ENCODE measurements at regions not wholly inside any gene's neighbourhood (a gene's known extent, or its start where the extent isn't known, plus 50 kb on each side); places are given as distances from the start of the nearest gene placed in this dataset.

DNA sequence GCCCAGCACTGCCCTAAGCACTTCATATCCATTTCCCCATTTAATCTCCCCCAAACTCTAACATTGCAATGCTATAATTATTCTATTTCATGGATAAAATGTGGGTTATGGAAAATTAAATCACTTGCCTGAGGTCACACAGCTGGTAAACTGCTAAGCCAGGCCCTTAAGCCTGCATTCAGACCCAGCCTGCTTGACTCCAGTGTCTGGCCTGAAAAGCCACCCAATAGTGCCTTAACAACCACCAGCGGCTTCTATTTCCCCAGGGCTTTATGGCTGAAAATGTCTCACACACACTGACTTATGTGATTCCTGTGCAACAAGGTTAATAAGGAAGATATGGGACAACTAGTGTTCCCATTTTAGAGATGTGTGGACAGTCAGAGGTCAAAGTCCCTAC, 178.5 kb upstream of the SNX19 start:
- TF ChIP-seq, protein P1, sequence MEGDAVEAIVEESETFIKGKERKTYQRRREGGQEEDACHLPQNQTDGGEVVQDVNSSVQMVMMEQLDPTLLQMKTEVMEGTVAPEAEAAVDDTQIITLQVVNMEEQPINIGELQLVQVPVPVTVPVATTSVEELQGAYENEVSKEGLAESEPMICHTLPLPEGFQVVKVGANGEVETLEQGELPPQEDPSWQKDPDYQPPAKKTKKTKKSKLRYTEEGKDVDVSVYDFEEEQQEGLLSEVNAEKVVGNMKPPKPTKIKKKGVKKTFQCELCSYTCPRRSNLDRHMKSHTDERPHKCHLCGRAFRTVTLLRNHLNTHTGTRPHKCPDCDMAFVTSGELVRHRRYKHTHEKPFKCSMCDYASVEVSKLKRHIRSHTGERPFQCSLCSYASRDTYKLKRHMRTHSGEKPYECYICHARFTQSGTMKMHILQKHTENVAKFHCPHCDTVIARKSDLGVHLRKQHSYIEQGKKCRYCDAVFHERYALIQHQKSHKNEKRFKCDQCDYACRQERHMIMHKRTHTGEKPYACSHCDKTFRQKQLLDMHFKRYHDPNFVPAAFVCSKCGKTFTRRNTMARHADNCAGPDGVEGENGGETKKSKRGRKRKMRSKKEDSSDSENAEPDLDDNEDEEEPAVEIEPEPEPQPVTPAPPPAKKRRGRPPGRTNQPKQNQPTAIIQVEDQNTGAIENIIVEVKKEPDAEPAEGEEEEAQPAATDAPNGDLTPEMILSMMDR (IDR thresholded peaks at IDR 0.05; ENCODE audit: unreplicated experiment in 3 of 3), result no peak
- H3K4me3 Mint-ChIP-seq, result no peak overlapping the region
- H3K36me3 Mint-ChIP-seq (ENCODE audit: low read depth), result no peaks in the 10 kb centered on the region
- no peaks in the 10 kb centered on the region for H3K9me3 Mint-ChIP-seq
- no peak overlapping the region for H3K27ac Mint-ChIP-seq
- peaks cover 12% of the 10 kb centered on the region for H3K27me3 Mint-ChIP-seq (ENCODE audit: low read depth)
- no peaks in the 10 kb centered on the region for H3K4me1 Mint-ChIP-seq

DNA sequence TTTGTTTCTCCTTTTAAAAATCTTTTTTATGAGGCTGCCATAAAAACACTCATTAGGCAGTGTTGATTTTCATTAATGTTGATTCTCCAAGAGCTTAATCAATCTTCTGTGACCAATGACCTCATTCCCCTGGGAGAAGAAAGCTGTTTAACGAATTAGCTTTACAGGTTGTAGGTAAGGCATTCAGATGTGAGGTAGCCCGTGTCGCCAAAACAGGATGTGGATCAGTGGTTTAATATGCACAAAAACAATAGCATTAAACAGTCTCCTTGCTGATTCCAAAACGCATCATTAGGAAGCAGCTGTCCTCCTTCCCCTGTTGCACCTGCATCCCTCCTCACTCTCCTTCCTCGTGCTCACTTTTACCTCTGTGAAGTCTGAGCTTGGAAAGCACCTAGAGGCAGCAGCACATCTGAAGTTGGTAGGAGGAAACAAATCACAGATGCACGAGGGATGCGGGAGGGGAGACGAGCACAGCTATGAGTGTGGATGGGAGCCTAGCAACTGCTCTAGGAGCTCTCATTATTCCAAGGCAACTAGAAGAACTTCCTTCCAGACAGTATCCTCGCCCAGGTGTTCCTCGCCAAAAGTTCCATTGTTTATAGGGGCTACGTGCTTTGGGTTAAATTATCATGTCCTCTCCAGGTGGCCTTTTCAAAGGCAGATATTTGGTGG, 179.4 kb upstream of the SNX19 start:
- Mint-ChIP-seq H3K4me1 (no peaks in the 10 kb centered on the region), H3K27me3 (ENCODE audit: low read depth) (peaks cover 12% of the 10 kb centered on the region), H3K36me3 (ENCODE audit: low read depth) (no peaks in the 10 kb centered on the region), H3K9me3 (no peaks in the 10 kb centered on the region), H3K27ac (no peak overlapping the region), H3K4me3 (no peak overlapping the region)
- TF ChIP-seq, protein P1 (IDR thresholded peaks at IDR 0.05; ENCODE audit: unreplicated experiment in 3 of 3), result no peak

DNA sequence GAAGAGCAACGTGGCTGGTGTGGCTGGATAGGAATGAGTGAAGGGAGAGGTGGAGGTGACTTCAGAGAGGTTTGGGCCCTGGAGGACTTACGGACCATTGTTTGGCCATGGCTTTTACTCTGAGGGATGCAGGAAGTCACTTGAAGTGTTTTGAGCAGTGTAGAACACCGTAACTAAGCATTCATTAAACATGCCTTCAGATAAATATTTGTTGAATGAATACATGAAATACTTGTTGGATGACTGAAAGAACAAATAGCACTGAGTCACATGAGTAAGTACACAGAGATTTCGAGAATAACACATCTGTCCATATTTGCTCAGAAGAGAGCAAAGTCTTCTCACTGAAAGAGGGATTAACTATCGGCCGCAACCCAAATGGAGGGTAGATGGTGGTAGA, 182.7 kb upstream of the SNX19 start:
- Mint-ChIP-seq H3K9me3 (no peaks in the 10 kb centered on the region), H3K27ac (no peak overlapping the region), H3K4me1 (no peaks in the 10 kb centered on the region), H3K36me3 (ENCODE audit: low read depth) (no peaks in the 10 kb centered on the region), H3K4me3 (no peak overlapping the region), H3K27me3 (ENCODE audit: low read depth) (peaks cover 23% of the 10 kb centered on the region)
- TF ChIP-seq, protein P1 (IDR thresholded peaks at IDR 0.05; ENCODE audit: unreplicated experiment in 3 of 3), result no peak

DNA sequence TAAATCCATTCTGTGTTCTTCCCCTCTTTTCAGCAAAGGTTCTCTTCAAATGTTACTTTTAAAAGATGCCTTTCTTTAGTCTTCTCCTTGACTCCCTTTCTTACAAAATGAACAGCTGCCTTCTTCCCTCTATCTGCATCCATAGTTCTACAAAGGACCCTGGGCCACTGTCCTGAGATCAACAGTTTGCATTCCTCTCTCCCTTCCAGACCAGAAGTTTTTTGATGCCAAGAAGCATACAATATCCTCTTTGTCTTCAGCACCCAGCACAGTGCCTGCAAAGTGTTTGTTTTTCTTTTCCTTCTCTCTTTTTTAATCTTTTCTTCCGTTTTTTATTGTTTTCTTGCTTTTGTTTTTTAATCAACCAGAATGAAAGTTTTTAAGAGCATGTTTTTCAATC, 183.5 kb upstream of the SNX19 start:
- no peak overlapping the region for H3K27ac Mint-ChIP-seq
- TF ChIP-seq, protein P1 (IDR thresholded peaks at IDR 0.05; ENCODE audit: unreplicated experiment in 3 of 3), result no peak

DNA sequence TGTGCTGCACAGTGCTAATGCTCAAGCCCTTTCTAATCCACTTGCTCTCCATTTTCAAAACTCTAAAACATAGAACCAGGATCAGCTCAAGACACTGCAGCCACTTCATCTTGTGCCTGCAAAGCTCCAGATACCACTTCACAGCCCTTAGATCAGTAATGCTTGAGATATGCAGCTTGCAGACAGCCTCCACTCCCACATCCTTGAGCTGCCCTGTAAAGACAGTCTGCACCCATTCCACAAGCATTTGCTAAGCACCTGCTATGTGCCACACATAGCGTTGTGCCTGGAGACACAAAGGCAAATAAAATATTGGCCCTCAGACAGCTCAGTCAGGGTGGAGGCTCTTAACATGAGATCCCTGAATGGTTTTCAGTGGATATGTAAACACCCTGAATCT, 192.5 kb upstream of the SNX19 start:
- Mint-ChIP-seq H3K9me3 (no peaks in the 10 kb centered on the region), H3K27me3 (ENCODE audit: low read depth) (peaks cover 11% of the 10 kb centered on the region), H3K4me3 (no peak overlapping the region), H3K27ac (no peak overlapping the region), H3K4me1 (peaks cover 6% of the 10 kb centered on the region), H3K36me3 (ENCODE audit: low read depth) (no peaks in the 10 kb centered on the region)
- TF ChIP-seq, protein P1 (IDR thresholded peaks at IDR 0.05; ENCODE audit: unreplicated experiment in 3 of 3), result no peak

More for the DNA sequence above, 183.5 kb upstream of the SNX19 start:
- no peaks in the 10 kb centered on the region for H3K9me3 Mint-ChIP-seq
- H3K4me1 Mint-ChIP-seq, result no peaks in the 10 kb centered on the region
- H3K36me3 Mint-ChIP-seq (ENCODE audit: low read depth), result no peaks in the 10 kb centered on the region
- H3K4me3 Mint-ChIP-seq, result no peak overlapping the region
- peaks cover 23% of the 10 kb centered on the region for H3K27me3 Mint-ChIP-seq (ENCODE audit: low read depth)

DNA sequence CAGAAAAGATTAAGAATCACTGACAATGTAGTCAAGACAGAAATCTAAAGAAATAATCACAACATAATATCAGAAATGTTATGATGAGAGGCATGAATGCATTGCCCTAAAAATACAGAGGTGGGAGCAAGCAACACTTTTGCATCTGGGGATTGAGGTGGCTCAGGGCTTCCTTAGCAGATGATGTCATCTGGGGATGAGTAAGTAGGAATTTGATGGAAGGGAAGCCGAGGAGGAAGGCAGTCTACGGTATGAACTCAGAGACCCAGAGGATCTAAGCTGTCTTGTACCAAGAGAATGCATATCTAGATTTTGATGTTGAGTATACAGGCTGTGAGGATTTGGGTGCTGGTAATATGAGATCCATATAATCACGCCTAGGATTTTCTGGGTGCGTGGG, 193.0 kb upstream of the SNX19 start:
- no peaks in the 10 kb centered on the region for H3K9me3 Mint-ChIP-seq
- TF ChIP-seq, protein P1 (IDR thresholded peaks at IDR 0.05; ENCODE audit: unreplicated experiment in 3 of 3), result no peak
- no peak overlapping the region for H3K4me3 Mint-ChIP-seq
- peaks cover 6% of the 10 kb centered on the region for H3K4me1 Mint-ChIP-seq
- no peak overlapping the region for H3K27ac Mint-ChIP-seq
- H3K36me3 Mint-ChIP-seq (ENCODE audit: low read depth), result no peaks in the 10 kb centered on the region
- peaks cover 11% of the 10 kb centered on the region for H3K27me3 Mint-ChIP-seq (ENCODE audit: low read depth)
